GM13977 (cell line): ENCODE measurements at regions not wholly inside any gene's neighbourhood (a gene's known extent, or its start where the extent isn't known, plus 50 kb on each side); places are given as distances from the start of the nearest gene placed in this dataset.

Source experiments
- DNase-seq: peaks from one replicate; pipeline ENCODE4 v3.0.0; 2012; ENCODE audit warnings: low spot score
- in situ Hi-C: fragments of 300-500 bp; cut with MboI; formaldehyde crosslinking; loops from one replicate; pipeline ENCODE4 v1.12.0; 2022; ENCODE audit warnings: low sequenced_read_pairs, low pct_unique_long_range_greater_than_20kb, mixed read lengths, inconsistent platforms; ENCODE audit not compliant: unreplicated experiment
- TF ChIP-seq, protein P1 (sequence below): IDR thresholded peaks from 2 replicates; pipeline ENCODE4 v1.5.1; 2012; ENCODE audit warnings: mild to moderate bottlenecking, control low read depth; ENCODE audit not compliant: insufficient read depth; ENCODE audit errors: extremely low read depth, missing control alignments

DNA sequence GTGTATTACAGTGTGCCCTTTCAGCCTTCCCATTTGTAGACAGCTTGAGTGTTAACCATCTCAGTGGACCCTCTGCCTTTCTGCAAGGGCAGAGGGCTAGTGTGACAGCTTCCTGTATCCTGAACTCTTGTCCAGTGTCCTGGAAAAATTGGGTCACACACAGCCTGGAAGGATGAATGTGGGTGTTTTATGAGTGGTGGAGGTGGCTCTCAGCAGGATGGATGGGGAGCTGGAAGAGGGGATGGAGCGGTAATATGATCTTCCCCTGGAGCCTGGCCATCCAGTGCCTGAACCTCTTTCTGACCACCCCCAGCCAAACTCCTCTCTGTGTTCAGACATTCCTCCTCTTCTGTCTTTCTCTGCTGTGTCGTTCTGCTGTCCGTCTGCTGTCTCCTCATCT lies 113.0 kb downstream of the KIF4B start:
- in situ Hi-C loops = no loop called here
- TF ChIP-seq, protein P1, sequence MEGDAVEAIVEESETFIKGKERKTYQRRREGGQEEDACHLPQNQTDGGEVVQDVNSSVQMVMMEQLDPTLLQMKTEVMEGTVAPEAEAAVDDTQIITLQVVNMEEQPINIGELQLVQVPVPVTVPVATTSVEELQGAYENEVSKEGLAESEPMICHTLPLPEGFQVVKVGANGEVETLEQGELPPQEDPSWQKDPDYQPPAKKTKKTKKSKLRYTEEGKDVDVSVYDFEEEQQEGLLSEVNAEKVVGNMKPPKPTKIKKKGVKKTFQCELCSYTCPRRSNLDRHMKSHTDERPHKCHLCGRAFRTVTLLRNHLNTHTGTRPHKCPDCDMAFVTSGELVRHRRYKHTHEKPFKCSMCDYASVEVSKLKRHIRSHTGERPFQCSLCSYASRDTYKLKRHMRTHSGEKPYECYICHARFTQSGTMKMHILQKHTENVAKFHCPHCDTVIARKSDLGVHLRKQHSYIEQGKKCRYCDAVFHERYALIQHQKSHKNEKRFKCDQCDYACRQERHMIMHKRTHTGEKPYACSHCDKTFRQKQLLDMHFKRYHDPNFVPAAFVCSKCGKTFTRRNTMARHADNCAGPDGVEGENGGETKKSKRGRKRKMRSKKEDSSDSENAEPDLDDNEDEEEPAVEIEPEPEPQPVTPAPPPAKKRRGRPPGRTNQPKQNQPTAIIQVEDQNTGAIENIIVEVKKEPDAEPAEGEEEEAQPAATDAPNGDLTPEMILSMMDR = no peak
- no peak for DNase-seq

DNA sequence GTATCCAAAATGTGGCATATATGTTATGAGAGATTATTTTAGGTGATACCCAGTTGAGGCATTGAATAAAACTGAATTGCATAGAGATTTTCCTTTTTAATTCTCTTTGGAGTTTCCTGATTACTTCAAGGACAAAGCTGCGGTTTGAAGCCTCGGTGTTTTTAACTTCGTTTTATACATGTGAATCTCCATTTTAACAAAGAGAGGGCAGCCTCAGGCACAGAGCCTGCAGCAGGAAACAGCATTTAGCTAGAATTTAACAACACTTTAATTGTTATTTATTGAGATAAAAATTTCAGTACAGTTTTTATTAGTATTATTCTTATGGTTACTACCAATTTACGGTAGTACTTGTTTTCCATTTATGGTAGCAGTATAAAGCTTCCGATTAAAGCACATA lies 114.0 kb downstream of the KIF4B start:
- TF ChIP-seq, protein P1 = no peak
- in situ Hi-C loops = no loop called here
- no peak for DNase-seq

DNA sequence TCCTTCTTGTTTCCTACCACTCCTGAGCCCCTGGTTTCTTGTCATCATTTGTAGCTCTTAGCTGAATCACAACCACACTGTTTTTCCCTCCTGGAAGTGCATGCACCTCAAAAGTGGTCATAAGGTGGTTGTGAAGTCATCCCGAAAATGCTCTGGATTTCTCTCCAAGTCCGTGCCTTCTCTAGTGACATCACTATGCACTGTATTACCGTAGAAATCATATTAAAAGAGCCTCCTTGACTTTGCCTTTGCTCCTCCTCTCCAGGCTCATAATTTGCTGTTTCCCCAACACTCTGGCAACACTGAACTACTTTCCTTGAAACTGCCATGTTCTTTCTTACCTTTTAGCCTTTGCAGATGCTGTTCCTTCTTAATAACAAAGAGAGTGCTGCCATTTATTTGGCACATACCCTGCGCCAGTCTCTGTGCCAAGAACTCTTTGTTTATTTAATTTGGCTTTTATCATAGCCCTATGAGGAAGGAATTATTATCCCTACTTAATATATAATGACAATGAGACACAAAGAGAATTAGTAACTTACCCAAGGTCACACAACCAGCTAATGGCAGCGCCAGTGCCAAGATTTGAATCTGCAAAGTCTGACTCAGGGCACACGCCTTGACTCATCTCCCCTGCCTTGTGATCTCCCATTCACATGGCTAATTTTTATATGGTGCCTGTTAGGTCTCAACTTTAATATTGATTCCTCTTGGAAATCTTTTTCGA lies 115.4 kb downstream of the KIF4B start:
- TF ChIP-seq, protein P1 = no peak
- DNase-seq = no peak
- in situ Hi-C loops = no loop called here

DNA sequence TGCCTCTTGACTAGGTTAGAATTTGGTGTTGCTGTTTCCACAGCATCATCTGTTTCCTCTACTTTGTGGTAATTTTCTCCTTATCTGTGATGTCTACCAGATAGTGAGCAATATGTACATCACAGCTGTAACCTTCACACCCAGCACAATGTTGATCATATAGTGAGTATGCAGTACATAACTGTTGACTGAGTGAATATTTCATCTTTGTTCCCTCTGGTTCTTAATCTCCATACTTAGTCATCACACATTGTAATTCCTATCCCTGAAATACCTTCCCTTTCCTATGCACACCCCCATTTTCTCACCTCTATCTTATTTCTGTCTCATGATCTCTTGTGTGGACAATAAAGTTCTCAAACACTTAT lies 115.9 kb downstream of the KIF4B start:
- in situ Hi-C loops = no loop called here
- TF ChIP-seq, protein P1 = no peak
- no peak for DNase-seq

DNA sequence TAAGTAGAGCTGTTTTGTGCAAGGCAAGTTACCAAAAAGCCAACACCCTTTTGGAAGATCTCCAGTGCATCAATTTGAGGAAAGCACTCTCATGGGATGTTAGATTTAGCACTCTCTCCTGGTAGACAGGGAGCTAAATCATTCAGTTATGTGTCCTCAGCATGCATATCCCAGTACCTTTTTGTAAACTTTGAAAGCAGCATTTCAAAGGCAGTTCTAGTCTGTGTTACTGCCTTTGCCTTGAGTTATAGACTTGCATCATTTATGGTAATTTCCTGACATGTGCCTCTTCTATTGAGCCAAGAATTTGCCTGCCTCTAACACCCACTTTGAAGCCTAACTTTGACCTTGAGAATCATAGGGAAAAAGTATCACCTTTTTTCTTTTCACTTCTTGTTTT lies 120.6 kb downstream of the KIF4B start:
- TF ChIP-seq, protein P1 = no peak
- no peak for DNase-seq
- in situ Hi-C loops = no loop called here

DNA sequence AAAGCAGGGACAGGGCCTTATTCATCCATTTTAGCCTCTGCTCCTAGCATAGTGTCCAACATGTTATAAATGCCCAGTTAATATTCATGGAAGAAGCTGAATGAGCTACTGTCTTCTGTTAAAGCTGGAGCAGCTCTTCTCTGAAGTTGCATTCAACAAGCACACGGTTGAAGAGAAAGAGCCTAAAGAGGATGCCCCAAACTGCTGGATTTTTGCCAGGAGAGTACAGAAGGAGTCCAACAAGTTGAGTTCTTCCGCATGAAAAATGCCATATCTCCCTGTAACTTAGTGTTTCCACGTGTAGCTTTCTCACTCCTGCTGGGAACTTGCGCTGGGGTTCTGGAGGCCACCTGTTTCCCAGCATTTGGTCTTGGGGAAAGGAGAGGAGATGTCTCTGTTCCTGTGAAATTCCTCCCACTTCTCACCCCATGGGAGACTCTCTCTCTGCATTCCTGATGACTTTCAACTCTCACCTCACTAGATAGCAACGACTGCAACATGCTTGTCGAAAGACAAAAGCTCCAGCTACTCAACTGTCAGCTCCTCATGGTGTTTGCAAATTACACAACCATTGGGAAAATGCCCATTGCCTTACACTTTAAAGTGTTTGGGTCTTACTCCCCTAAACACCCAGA lies 122.8 kb downstream of the KIF4B start:
- in situ Hi-C loops = no loop called here

More for the DNA sequence above, 122.8 kb downstream of the KIF4B start:
- DNase-seq = no peak
- TF ChIP-seq, protein P1 = no peak
